ENCODE measurements at regions not wholly inside any gene's neighbourhood (a gene's known extent, or its start where the extent isn't known, plus 50 kb on each side); places are given as distances from the start of the nearest gene placed in this dataset.
"Not testable (repeated sequence)": the region's sequence is repeated elsewhere in the genome, so short reads cannot be mapped to it uniquely, and the experiment has no call there.

- H4K8ac ChIP-seq (ENCODE audit: low read depth, low read length); H3K14ac ChIP-seq (ENCODE audit: low read length); H3K23ac ChIP-seq (ENCODE audit: low read length); H3K27ac ChIP-seq (ENCODE audit: low read depth, low read length); H3K9ac ChIP-seq (ENCODE audit: low read length); H2AK5ac ChIP-seq (ENCODE audit: low read length); H3K4ac ChIP-seq (ENCODE audit: low read depth, low read length); H2AFZ ChIP-seq (ENCODE audit: insufficient read depth, low read length, poor library complexity); H3K9me3 ChIP-seq (ENCODE audit: insufficient read depth, low read depth, low read length); H2BK120ac ChIP-seq (ENCODE audit: insufficient read depth, low read length, poor library complexity); H3K27me3 ChIP-seq (ENCODE audit: insufficient read depth, low read length); H3K4me2 ChIP-seq (ENCODE audit: low read length); DNase-seq; H2BK12ac ChIP-seq (ENCODE audit: low read length); H4K12ac ChIP-seq (ENCODE audit: low read depth, low read length); H4K91ac ChIP-seq (ENCODE audit: low read depth, low read length); H3K36me3 ChIP-seq (ENCODE audit: control insufficient read depth in 1 of 2, insufficient read depth in 2 of 2, low read length in 2 of 2); H3K4me3 ChIP-seq (ENCODE audit: low read depth, low read length); H3K79me1 ChIP-seq (ENCODE audit: low read length); H3K4me1 ChIP-seq (ENCODE audit: control insufficient read depth in 1 of 2, insufficient read depth in 2 of 2, low read length in 2 of 2); H2BK5ac ChIP-seq (ENCODE audit: low read depth, low read length, poor library complexity); H3K18ac ChIP-seq (ENCODE audit: low read length); H3K79me2 ChIP-seq (ENCODE audit: control insufficient read depth, insufficient read depth, low read length, poor library complexity): not testable (repeated sequence)
- no CpG with 5 or more reads among the region's 1 CpG for WGBS (ENCODE audit: extremely low coverage, insufficient coverage, insufficient read length)
These were observed 260.6 kb upstream of the ZNF507 start for GRCh38 chr19:32084756-32085363.

GRCh38 chr19:32091241-32091640 is 254.2 kb upstream of the ZNF507 start:
- H3K14ac ChIP-seq (ENCODE audit: low read length), result no peak overlapping the region
- H2AK5ac ChIP-seq (ENCODE audit: low read length), result no peak overlapping the region
- no peaks in the 10 kb centered on the region for H3K36me3 ChIP-seq (ENCODE audit: control insufficient read depth in 1 of 2, insufficient read depth in 2 of 2, low read length in 2 of 2)
- no peak overlapping the region for H3K9ac ChIP-seq (ENCODE audit: low read length)
- H4K12ac ChIP-seq (ENCODE audit: low read depth, low read length), result no peak overlapping the region
- no peaks in the 10 kb centered on the region for H3K79me2 ChIP-seq (ENCODE audit: control insufficient read depth, insufficient read depth, low read length, poor library complexity)
- H3K27ac ChIP-seq (ENCODE audit: low read depth, low read length), result no peak overlapping the region
- no peaks in the 10 kb centered on the region for H3K79me1 ChIP-seq (ENCODE audit: low read length)
- no peak for DNase-seq
- no peaks in the 10 kb centered on the region for H3K9me3 ChIP-seq (ENCODE audit: insufficient read depth, low read depth, low read length)
- no peak overlapping the region for H3K23ac ChIP-seq (ENCODE audit: low read length)
- WGBS (ENCODE audit: extremely low coverage, insufficient coverage, insufficient read length), result no CpG with 5 or more reads among the region's 12 CpGs
- no peak overlapping the region for H3K4me3 ChIP-seq (ENCODE audit: low read depth, low read length)
- H2BK12ac ChIP-seq (ENCODE audit: low read length), result no peak overlapping the region
- no peak overlapping the region for H2BK120ac ChIP-seq (ENCODE audit: insufficient read depth, low read length, poor library complexity)
- H4K8ac ChIP-seq (ENCODE audit: low read depth, low read length), result no peak overlapping the region
- no peak overlapping the region for H2BK5ac ChIP-seq (ENCODE audit: low read depth, low read length, poor library complexity)
- H3K27me3 ChIP-seq (ENCODE audit: insufficient read depth, low read length), result no peaks in the 10 kb centered on the region
- no peak overlapping the region for H2AFZ ChIP-seq (ENCODE audit: insufficient read depth, low read length, poor library complexity)
- no peak overlapping the region for H3K4ac ChIP-seq (ENCODE audit: low read depth, low read length)
- H3K18ac ChIP-seq (ENCODE audit: low read length), result no peak overlapping the region
- no peaks in the 10 kb centered on the region for H3K4me1 ChIP-seq (ENCODE audit: control insufficient read depth in 1 of 2, insufficient read depth in 2 of 2, low read length in 2 of 2)
- no peak overlapping the region for H3K4me2 ChIP-seq (ENCODE audit: low read length)
- H4K91ac ChIP-seq (ENCODE audit: low read depth, low read length), result no peak overlapping the region

DNA sequence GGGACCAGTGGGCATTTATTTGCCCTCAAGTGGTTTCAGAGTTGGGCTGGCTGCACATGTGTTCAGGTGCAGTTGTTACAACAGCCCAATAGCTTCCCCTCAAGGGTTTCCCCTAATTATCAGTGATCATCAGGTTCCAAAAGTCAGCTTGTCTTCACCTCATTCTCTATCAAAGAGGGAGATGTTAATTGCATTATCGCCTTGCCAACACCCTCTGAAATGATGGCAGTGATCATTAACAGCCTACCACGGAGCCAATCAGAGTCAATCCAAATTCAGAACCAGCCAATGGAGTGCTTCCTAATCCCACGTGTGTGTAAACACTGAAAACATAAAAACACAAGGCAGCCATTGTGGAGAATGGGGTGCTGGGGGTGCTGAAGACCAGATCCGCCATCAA is 248.4 kb upstream of the ZNF507 start:
- H2BK12ac ChIP-seq (ENCODE audit: low read length), result no peak overlapping the region
- H4K8ac ChIP-seq (ENCODE audit: low read depth, low read length), result no peak overlapping the region
- no peak overlapping the region for H2BK5ac ChIP-seq (ENCODE audit: low read depth, low read length, poor library complexity)
- no peak overlapping the region for H3K23ac ChIP-seq (ENCODE audit: low read length)
- no peak overlapping the region for H3K4me3 ChIP-seq (ENCODE audit: low read depth, low read length)
- no peak overlapping the region for H3K18ac ChIP-seq (ENCODE audit: low read length)
- H2BK120ac ChIP-seq (ENCODE audit: insufficient read depth, low read length, poor library complexity), result no peak overlapping the region
- no peaks in the 10 kb centered on the region for H3K79me2 ChIP-seq (ENCODE audit: control insufficient read depth, insufficient read depth, low read length, poor library complexity)
- H3K27me3 ChIP-seq (ENCODE audit: insufficient read depth, low read length), result no peaks in the 10 kb centered on the region
- H2AK5ac ChIP-seq (ENCODE audit: low read length), result no peak overlapping the region
- no peak overlapping the region for H3K14ac ChIP-seq (ENCODE audit: low read length)
- no peak overlapping the region for H3K4ac ChIP-seq (ENCODE audit: low read depth, low read length)
- H2AFZ ChIP-seq (ENCODE audit: insufficient read depth, low read length, poor library complexity), result no peak overlapping the region
- H3K4me2 ChIP-seq (ENCODE audit: low read length), result no peak overlapping the region
- H3K9me3 ChIP-seq (ENCODE audit: insufficient read depth, low read depth, low read length), result peaks cover 4% of the 10 kb centered on the region
- no peak overlapping the region for H3K9ac ChIP-seq (ENCODE audit: low read length)
- H4K91ac ChIP-seq (ENCODE audit: low read depth, low read length), result no peak overlapping the region
- WGBS (ENCODE audit: extremely low coverage, insufficient coverage, insufficient read length), result no CpG with 5 or more reads among the region's 4 CpGs
- no peaks in the 10 kb centered on the region for H3K4me1 ChIP-seq (ENCODE audit: control insufficient read depth in 1 of 2, insufficient read depth in 2 of 2, low read length in 2 of 2)
- no peaks in the 10 kb centered on the region for H3K36me3 ChIP-seq (ENCODE audit: control insufficient read depth in 1 of 2, insufficient read depth in 2 of 2, low read length in 2 of 2)
- no peak overlapping the region for H4K12ac ChIP-seq (ENCODE audit: low read depth, low read length)
- H3K79me1 ChIP-seq (ENCODE audit: low read length), result no peaks in the 10 kb centered on the region
- H3K27ac ChIP-seq (ENCODE audit: low read depth, low read length), result no peak overlapping the region
- DNase-seq, result no peak

GRCh38 chr19:32097620-32098019 is 247.8 kb upstream of the ZNF507 start:
- H3K23ac ChIP-seq (ENCODE audit: low read length), result no peak overlapping the region
- no peak overlapping the region for H4K12ac ChIP-seq (ENCODE audit: low read depth, low read length)
- H3K36me3 ChIP-seq (ENCODE audit: control insufficient read depth in 1 of 2, insufficient read depth in 2 of 2, low read length in 2 of 2), result no peaks in the 10 kb centered on the region
- no peak overlapping the region for H3K27ac ChIP-seq (ENCODE audit: low read depth, low read length)
- no peak overlapping the region for H2AFZ ChIP-seq (ENCODE audit: insufficient read depth, low read length, poor library complexity)
- H3K4me1 ChIP-seq (ENCODE audit: control insufficient read depth in 1 of 2, insufficient read depth in 2 of 2, low read length in 2 of 2), result no peaks in the 10 kb centered on the region
- no peak overlapping the region for H3K18ac ChIP-seq (ENCODE audit: low read length)
- no peak overlapping the region for H3K14ac ChIP-seq (ENCODE audit: low read length)
- no peak overlapping the region for H2BK5ac ChIP-seq (ENCODE audit: low read depth, low read length, poor library complexity)
- H2BK120ac ChIP-seq (ENCODE audit: insufficient read depth, low read length, poor library complexity), result no peak overlapping the region
- no peak overlapping the region for H3K9ac ChIP-seq (ENCODE audit: low read length)
- DNase-seq, result no peak
- no peak overlapping the region for H3K4me2 ChIP-seq (ENCODE audit: low read length)
- H3K27me3 ChIP-seq (ENCODE audit: insufficient read depth, low read length), result no peaks in the 10 kb centered on the region
- WGBS (ENCODE audit: extremely low coverage, insufficient coverage, insufficient read length), result no CpG with 5 or more reads among the region's 2 CpGs
- no peak overlapping the region for H2BK12ac ChIP-seq (ENCODE audit: low read length)
- no peaks in the 10 kb centered on the region for H3K79me2 ChIP-seq (ENCODE audit: control insufficient read depth, insufficient read depth, low read length, poor library complexity)
- no peaks in the 10 kb centered on the region for H3K79me1 ChIP-seq (ENCODE audit: low read length)
- no peak overlapping the region for H2AK5ac ChIP-seq (ENCODE audit: low read length)
- H3K4me3 ChIP-seq (ENCODE audit: low read depth, low read length), result no peak overlapping the region
- peaks cover 4% of the 10 kb centered on the region for H3K9me3 ChIP-seq (ENCODE audit: insufficient read depth, low read depth, low read length)
- no peak overlapping the region for H3K4ac ChIP-seq (ENCODE audit: low read depth, low read length)
- no peak overlapping the region for H4K91ac ChIP-seq (ENCODE audit: low read depth, low read length)
- H4K8ac ChIP-seq (ENCODE audit: low read depth, low read length), result no peak overlapping the region
